ENCODE measurements at regions not wholly inside any gene's neighbourhood (a gene's known extent, or its start where the extent isn't known, plus 50 kb on each side); places are given as distances from the start of the nearest gene placed in this dataset.

DNA sequence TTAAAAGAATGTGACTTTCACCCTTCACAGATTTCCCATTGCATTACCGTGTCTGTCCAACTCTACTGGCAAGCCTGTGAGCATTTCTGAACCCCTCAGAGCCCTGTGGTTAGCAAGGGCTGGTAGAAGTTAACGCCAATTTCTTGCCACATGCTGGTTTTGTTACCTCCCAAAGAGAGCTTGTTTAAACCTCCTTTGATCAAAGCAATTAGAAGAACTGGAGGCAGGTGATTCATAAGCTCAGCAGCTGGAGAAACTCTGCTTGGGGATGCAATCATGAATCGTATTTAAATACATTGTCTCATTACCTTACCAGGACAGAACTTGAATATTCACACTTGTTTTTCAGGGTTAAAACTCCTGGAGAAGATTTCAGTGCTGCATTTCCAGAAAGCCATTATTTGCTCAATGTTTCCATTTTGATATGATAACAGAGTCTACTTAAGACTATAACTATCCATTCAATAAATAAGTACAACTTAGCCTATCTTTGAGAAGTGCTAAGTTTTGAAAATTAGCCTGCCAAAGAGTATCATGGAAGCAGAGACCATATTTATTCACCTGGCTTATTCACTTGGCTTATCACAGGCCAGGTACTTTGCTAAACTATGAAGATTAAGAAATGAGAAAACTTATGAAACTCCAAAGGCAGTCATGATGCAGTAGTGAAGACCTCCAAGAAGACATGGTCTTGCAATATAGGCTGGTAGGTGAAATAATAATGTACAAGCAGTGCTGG, 292.8 kb downstream of the INSIG2 start:
- H3K4me3 ChIP-seq, result no peak overlapping the region
- no peaks in the 10 kb centered on the region for H3K9me3 ChIP-seq (ENCODE audit: low read depth)
- H3K27me3 ChIP-seq, result peaks cover 13% of the 10 kb centered on the region
- DNase-seq (ENCODE audit: low spot score), result no peak
- H3K27ac ChIP-seq, result no peak overlapping the region
- 76% methylated on average over 3 of the region's 3 CpGs for WGBS (ENCODE audit: low lambda C conversion rate, missing lambda C conversion rate)
- TF ChIP-seq, protein P1, sequence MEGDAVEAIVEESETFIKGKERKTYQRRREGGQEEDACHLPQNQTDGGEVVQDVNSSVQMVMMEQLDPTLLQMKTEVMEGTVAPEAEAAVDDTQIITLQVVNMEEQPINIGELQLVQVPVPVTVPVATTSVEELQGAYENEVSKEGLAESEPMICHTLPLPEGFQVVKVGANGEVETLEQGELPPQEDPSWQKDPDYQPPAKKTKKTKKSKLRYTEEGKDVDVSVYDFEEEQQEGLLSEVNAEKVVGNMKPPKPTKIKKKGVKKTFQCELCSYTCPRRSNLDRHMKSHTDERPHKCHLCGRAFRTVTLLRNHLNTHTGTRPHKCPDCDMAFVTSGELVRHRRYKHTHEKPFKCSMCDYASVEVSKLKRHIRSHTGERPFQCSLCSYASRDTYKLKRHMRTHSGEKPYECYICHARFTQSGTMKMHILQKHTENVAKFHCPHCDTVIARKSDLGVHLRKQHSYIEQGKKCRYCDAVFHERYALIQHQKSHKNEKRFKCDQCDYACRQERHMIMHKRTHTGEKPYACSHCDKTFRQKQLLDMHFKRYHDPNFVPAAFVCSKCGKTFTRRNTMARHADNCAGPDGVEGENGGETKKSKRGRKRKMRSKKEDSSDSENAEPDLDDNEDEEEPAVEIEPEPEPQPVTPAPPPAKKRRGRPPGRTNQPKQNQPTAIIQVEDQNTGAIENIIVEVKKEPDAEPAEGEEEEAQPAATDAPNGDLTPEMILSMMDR (IDR thresholded peaks at IDR 0.05; ENCODE audit: poor library complexity), result no peak
- no peak for TF ChIP-seq EZH2phosphoT487 (IDR thresholded peaks at IDR 0.05; ENCODE audit: low read depth, severe bottlenecking, unreplicated experiment)
- no peak for TF ChIP-seq EZH2 (IDR thresholded peaks at IDR 0.05; ENCODE audit: borderline replicate concordance)
- H3K36me3 ChIP-seq (replicated peaks; ENCODE audit: insufficient read depth, low read depth), result no peaks in the 10 kb centered on the region
- H2AFZ ChIP-seq, result no peak overlapping the region
- H3K79me2 ChIP-seq, result no peaks in the 10 kb centered on the region
- no peaks in the 10 kb centered on the region for H4K20me1 ChIP-seq (ENCODE audit: insufficient read depth, poor library complexity, severe bottlenecking)
- H3K4me1 ChIP-seq (ENCODE audit: insufficient read depth), result no peaks in the 10 kb centered on the region
- H3K9me2 ChIP-seq (replicated peaks; ENCODE audit: insufficient read depth), result no peaks in the 10 kb centered on the region
- H3K4me2 ChIP-seq, result no peak overlapping the region

DNA sequence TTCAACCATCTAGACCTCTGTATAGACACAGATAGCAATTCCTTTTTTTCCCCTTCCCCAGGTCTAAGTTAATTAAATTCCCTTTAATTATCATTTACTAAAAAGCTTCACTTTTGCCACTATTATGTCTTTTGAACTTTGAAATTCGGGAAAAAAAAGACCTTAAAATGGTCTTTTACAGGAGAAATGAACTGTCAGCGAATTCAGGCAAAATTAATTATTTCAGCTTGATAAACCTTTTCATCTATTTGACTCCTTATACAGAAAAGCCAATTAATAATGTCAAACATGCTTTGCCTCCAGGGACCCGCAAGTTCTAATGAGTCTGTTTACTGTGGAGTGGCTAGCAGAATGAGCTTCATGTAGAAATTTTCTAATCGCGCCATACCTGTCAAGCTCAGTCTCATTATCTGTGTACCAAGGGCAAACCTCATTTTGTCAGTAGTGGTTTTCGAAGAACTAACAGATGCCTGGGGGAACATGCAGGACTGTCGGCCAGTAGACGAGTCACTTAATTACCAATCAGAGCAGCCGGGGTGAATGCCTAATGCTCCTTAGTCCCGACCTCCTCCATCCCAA, 287.7 kb downstream of the INSIG2 start:
- H3K9me2 ChIP-seq (replicated peaks; ENCODE audit: insufficient read depth), result no peaks in the 10 kb centered on the region
- H2AFZ ChIP-seq, result no peak overlapping the region
- no peaks in the 10 kb centered on the region for H3K9me3 ChIP-seq (ENCODE audit: low read depth)
- no peaks in the 10 kb centered on the region for H4K20me1 ChIP-seq (ENCODE audit: insufficient read depth, poor library complexity, severe bottlenecking)
- H3K4me3 ChIP-seq, result no peak overlapping the region
- no peak overlapping the region for H3K4me2 ChIP-seq
- no peaks in the 10 kb centered on the region for H3K36me3 ChIP-seq (replicated peaks; ENCODE audit: insufficient read depth, low read depth)
- TF ChIP-seq, protein P1 (IDR thresholded peaks at IDR 0.05; ENCODE audit: poor library complexity), result no peak
- no peak for TF ChIP-seq EZH2phosphoT487 (IDR thresholded peaks at IDR 0.05; ENCODE audit: low read depth, severe bottlenecking, unreplicated experiment)
- no peak for TF ChIP-seq EZH2 (IDR thresholded peaks at IDR 0.05; ENCODE audit: borderline replicate concordance)
- H3K27ac ChIP-seq, result no peak overlapping the region
- DNase-seq (ENCODE audit: low spot score), result no peak
- WGBS (ENCODE audit: low lambda C conversion rate, missing lambda C conversion rate), result 81% methylated on average over 10 of the region's 10 CpGs
- no peaks in the 10 kb centered on the region for H3K79me2 ChIP-seq
- peaks cover 37% of the 10 kb centered on the region for H3K27me3 ChIP-seq
- no peaks in the 10 kb centered on the region for H3K4me1 ChIP-seq (ENCODE audit: insufficient read depth)

DNA sequence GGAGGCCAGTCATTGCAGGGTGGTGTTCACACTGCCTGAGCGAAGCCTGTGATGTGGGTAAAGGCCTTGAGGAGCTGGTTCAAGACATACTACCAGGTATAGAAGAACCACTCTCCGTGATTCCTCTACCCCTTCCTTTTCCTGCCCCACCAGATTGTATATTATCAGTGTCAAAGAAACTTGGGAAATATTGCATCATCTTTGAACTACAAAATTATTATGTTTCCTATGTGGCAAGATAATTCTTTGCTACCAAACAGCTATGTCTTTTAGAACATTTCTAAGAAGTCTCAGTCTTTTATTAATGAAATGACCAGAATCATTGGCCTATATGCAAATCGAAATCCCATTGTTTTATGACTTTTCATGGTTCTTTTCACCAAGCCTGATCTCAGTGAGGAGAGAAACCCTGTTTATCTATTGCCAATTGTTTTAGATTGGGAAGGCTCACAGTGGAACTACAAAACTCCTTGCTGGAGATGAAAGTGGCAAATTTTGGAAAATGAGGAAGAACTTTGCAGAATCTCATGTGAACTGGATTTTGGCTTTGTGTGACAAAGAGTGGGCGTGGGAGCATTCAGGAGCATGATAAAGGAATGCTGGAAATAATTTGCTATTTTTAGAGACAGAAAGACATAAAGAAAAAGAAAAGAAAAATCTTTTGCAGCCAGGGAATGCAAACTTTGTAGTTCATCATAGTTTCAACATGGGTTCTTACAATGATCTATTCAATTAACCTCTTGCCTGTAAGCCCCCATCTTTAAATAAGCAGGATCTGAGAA, 286.9 kb downstream of the INSIG2 start:
- no peak for DNase-seq (ENCODE audit: low spot score)

More for the DNA sequence above, 286.9 kb downstream of the INSIG2 start:
- 90% methylated on average over 4 of the region's 4 CpGs for WGBS (ENCODE audit: low lambda C conversion rate, missing lambda C conversion rate)
- Histone ChIP-seq H3K79me2 (no peaks in the 10 kb centered on the region), H3K9me2 (replicated peaks; ENCODE audit: insufficient read depth) (no peaks in the 10 kb centered on the region), H3K27me3 (peaks cover 38% of the 10 kb centered on the region), H3K36me3 (replicated peaks; ENCODE audit: insufficient read depth, low read depth) (no peaks in the 10 kb centered on the region), H3K9me3 (ENCODE audit: low read depth) (no peaks in the 10 kb centered on the region), H3K4me1 (ENCODE audit: insufficient read depth) (no peaks in the 10 kb centered on the region), H2AFZ (no peak overlapping the region), H3K4me3 (no peak overlapping the region), H3K4me2 (no peak overlapping the region), H4K20me1 (ENCODE audit: insufficient read depth, poor library complexity, severe bottlenecking) (no peaks in the 10 kb centered on the region), H3K27ac (no peak overlapping the region)
- TF ChIP-seq EZH2phosphoT487 (IDR thresholded peaks at IDR 0.05; ENCODE audit: low read depth, severe bottlenecking, unreplicated experiment), result no peak
- TF ChIP-seq, protein P1 (IDR thresholded peaks at IDR 0.05; ENCODE audit: poor library complexity), result no peak
- TF ChIP-seq EZH2 (IDR thresholded peaks at IDR 0.05; ENCODE audit: borderline replicate concordance), result no peak

All from hepatocyte (in vitro differentiated cells).